ENCODE measurements at regions not wholly inside any gene's neighbourhood (a gene's known extent, or its start where the extent isn't known, plus 50 kb on each side); places are given as distances from the start of the nearest gene placed in this dataset.
"Not testable (repeated sequence)": the region's sequence is repeated elsewhere in the genome, so short reads cannot be mapped to it uniquely, and the experiment has no call there.

DNA sequence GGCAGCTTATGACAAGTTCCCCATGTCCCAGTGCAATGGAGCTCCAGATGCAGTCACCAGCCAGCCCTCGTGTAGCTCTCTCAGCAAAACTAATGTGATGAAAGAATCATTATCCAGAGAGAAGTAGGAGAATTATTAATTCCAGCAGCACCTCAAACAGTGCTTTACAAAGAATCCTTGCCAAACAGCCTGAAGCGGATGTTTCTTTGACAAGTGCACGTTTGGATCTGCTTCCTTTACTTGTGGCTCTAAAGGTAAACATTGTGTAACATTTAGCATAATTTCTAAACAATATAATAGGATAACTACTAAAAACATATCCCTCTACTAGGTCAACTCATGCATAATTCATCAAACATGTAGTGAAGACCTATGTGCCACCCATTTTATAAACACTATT is 197.0 kb downstream of the FAM181B start:
- DNase-seq = no peak

DNA sequence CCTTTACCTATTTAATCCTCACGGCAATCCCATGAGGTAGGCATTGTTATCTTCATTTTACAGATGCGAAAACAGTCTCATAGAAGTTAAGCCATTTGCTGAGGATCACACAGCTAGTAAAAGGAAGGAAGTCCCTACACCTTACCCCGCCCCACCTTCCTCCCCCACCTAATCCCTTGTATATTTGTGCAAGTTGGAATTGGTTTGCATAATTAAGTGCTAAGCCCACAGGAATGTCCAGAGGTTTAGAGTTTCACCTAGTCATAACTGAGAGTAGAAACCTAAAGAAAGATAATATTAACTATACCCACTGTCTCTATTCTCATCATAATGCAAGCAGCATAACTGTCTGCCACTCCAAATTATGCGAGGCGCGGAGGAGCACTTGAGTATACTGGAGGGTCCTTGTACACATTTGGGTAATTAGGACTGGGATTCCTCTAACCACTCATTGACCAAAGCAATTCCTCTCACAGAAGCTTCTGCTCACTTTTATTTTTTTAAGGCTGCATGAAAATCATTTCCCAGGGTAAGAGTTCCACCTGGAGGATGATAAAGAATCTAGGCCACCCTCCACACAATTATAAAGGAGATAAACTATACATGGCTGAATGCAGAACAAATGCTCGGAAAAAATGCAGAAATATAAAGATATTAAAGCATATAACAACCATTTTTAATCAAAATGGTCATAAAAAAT is 199.9 kb downstream of the FAM181B start:
- no peak for DNase-seq

DNA sequence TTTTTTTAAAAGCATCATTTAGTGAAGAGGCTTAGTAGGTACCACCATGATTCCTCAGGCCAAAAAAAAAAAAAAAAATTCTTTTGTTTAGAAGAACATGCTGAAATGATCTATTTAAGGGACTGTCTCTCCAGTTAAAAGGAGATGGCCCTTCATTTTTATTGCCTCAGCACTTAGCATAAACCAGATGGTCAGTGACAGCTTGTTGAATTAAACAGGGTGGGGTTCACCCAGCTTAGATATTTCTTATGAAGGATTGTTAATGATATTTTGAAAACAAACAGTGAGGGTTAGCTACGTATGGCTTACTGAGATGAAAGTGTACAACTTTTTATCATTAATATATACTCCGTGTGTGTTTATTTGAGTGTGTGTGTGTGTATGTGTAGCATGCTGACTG is 203.7 kb downstream of the FAM181B start:
- no peak for DNase-seq

DNA sequence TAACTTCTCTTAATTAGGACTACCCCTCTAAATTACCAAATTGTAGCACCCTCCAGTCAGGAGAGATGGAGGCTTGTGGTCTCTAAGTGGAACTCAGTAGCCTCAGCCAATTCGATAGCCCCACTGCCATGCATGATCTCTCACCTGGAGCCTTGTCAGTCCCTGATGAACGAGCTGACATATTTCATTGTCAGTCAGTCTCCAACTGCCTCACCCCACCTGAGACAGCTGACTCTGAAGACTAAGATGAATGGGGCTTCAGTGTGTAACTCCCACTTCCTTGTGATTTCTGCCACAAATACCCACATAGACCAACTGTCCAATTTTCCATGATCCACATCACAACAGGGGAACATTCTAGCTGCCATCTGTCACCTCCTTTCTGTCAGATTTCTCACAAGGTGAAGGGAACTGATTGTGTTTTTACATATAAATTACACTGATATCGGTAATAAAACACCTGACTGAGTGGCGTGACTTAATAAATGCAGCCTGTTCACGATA is 206.5 kb downstream of the FAM181B start:
- no peak for DNase-seq

DNA sequence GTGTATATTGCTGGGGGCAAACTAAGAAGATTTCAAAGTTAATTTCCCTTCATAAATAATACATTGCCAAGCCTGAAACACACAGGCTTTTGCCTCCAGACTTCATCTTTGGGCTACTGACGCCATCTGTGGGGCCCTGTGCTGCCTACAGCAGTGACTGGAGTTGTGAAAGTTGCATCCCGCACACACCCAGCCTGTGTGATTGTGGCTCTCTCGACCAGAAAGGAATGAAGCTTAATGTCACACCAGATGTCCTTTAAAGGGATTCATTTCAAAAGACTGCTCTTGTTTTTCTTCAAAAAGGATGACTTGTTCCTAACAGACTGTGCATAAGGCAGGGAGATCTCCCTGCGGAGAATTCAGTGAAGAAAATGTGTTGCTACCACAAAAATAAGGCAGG is 210.5 kb downstream of the FAM181B start:
- peak in 31 of 56 donors; percentile 3 to 60 (median 21) for DNase-seq

DNA sequence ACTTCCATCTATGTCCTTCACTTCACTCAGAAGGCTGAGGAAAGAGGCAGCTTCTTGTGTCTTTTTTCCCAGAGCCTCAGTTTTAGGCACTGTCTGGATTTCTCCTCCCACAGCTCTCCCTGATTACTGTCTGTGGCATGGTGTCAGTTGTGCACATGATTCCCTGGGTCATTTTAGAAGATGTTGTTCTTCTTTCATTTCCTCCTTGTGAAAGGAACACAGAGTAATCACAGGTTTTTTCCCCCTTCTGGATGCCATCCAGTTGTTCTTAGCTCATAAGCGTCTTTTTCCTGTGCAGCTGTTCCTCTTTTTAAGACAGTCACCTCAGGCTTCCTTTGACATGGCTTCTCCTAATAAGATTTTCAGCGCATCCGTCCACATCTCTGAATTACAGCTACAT is 212.2 kb downstream of the FAM181B start:
- peak in 10 of 56 donors; percentile 1 to 44 (median 5) for DNase-seq

DNA sequence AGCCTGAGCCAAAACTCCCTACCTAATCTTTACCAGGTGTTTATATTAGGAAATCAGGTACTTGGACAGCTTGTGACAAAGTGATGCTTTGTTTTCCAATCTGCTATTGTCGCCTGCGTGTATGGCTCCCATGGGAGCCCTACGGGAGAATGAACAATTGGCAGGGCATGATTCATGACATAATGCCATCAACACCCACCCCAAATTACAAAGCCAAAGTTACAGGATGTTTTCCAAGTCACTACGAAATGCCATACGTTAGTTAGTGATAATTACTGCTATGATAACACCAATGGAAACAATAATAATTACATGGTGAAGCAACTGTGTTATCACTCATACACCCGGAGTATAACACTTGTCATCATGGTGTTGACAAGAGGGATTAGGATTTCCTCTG is 226.4 kb downstream of the FAM181B start:
- no peak for DNase-seq

DNA sequence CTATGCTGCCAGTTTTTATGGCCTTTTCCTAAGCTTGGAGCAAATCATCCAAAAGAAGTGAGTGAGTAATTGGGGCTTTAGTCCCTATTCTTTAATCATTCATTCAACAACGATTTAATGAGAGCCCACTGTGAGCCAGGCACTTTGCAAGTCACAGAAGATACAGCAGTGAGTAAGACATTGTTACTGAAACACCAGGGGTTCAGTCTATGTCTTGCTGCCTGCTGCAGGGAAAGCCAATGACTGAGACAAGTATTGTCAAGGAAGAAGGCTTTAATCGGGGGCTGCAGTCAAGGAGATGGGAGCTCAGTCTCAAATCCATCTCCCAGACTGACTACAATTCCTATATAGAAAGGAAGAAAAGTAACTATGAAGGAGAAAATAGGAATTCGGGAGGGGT is 228.3 kb downstream of the FAM181B start:
- no peak for DNase-seq

DNA sequence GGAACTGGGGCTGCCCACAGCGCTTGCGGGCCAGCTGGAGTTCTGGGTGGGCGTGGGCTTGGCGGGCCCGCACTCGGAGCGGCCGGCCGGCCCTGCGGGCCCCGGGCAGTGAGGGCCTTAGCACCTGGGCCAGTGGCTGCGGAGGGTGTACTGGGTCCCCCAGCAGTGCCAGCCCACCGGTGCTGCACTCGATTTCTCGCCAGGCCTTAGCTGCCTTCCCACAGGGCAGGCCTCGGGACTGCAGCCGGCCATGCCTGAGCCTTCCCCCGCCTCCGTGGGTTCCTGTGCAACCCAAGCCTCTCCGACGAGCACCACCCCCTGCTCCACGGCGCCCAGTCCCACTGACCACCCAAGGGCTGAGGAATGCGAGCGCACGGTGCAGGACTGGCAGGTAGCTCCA is 232.5 kb downstream of the FAM181B start:
- not testable (repeated sequence) for DNase-seq

DNA sequence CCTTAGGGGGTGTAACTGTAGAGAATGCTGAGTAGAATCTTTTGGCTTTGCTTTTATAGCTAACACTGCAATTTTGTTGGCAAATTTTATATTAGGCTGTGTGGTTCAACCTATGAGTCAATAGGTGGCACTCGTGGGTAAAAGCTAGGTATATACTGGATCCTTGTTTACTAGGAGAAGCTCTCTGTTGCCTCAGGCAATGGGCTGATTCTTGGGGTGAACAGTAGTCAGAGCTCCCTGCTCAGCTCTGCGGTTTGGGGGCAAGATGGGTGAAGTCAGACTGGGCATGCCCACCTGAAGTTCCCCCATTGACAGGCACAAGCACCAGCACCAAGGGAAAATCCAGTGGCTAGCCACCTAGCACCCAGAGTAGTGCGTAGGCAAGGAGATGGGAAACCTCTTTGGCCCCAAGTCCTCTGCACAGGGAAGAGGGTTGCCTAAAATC is 238.7 kb downstream of the FAM181B start:
- no peak for DNase-seq

DNA sequence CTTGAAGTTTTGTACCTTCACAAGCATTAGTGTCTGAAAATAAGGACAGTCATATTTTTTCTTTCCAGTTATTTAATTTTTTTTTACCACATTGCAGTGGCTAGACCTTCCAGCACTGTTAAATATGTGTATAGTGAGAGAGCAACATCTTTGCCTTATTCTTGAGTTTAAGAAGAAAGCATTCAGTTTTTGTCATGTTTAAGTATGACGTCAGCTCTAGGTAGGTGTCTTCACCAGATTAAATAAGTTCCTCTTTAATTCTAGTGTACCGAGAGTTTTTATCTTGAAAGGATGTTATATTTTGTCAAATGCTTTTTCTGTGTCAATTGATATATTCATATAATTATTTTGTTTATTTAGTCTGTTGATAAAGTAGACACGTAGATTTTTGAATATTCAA is 258.8 kb downstream of the FAM181B start:
- no peak for DNase-seq

DNA sequence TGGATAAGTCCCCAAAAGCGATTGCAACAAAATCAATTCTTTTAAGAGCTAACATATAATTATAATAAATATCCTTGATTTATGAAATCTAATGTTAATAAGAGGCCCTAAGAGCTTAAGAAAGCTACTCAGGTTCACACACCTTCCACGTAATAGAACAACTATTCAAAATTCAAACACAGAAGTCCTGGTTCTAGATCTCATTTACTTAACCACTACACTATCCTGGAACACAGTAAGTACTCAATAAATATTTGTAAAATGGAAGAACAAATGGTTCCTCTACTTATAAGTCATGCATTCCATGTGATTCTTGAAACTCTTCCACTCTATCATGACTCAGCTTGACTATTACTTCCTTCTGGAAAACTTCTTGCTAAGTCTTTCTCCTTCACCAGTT is 268.2 kb downstream of the FAM181B start:
- no peak for DNase-seq

DNA sequence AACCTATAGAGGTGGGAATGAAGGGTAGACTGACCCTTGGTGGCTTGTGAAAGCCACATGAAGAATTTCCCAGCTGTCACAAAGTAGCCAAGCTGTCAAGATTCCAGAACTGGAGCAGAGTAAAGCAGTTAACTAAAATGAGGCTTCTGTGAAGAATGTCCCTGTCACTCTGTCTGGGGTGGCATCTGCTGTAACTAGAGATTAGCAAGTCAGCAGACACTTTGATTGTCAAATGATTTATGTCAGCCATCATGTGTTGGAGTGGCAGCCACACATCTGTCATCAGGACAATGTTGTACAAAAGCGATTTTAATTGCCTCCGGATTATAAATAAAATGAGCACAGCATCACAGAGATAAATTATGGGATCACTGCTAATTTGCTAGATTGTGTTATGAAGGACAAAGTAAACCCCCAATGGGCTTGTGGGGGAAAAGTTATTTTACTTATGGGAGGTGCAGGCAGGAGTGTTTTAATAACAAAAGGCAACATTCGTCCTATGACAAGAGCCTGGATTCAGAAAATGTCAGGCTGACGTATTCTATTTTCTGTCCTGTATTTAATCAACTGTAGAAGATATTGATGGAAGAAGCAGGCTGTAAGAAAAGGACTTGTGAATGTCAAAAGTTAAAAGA is 270.9 kb downstream of the FAM181B start:
- no peak for DNase-seq

DNA sequence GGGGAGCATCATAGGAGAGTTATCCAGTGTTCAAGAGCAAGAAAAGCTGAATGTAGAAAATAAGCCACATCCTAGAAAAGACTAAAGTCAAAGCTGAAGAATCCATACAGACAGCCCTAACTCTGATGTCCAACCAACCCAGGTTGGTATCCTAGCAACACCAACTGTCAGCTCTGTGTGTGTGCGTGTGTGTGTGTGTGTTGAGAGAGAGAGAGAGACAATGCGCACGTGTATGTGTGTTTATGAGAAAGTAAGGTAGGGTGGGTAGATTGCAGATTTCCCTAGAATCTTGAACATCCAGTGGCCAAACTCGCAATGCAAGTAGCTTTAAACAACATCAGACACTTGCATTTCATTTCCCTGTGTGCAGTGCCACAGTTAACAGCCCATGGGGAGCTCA is 274.9 kb downstream of the FAM181B start:
- DNase-seq = no peak

DNA sequence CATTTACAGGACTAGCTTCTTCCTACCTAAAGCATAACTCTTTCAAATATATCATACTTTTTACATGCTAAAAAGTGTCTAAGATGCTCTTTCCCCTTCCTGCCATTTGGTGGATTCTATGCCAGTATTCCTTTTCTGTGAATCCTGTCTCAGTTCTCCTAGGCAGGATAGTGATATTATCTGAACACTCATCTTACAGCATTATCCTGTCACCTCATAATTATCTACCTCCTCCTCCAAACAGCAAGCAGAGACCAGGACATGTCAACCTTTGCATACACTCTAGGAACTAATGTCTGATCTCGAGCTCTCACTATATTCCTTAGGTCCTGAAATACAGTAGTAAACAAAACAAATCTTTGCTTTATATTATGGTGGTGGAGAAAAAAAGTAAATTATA is 275.5 kb downstream of the FAM181B start:
- no peak for DNase-seq

DNA sequence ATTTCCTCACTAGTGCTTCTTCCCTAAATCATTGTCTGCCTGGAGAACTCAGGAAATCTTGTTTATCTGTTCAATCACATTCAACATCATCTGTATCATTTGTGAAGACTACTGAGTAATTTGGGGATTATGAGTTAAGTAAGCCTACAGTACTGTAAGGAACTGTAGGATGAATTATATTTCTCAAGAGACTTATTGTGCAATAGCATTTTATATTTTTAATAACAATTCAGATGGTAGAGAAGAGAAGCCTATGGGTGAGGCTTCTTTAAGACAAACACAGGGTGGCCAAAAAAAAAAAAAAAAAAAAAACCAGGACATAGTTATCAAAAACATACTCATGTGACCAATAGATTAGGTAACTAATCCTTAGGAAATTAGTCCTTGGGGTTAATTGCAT is 282.7 kb downstream of the FAM181B start:
- no peak for DNase-seq

DNA sequence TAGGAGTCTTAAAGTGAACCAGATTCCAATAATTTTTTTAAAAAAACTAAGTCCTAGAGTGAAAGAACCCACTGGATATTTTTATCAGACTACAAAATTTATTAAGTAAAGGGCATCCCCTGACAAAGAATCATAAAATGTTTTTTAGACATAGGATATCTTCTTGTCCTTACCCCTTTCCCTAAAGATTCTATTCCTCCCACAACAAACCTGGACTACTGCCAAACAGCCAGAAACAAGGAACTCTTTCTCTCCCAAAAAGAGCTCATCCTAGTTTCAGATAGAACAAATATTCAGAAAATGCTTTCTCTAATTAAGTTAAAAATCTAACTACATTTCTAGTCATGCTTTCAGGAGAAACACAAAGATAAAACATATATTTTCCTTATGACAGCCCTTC is 327.1 kb downstream of the FAM181B start:
- no peak for DNase-seq

DNA sequence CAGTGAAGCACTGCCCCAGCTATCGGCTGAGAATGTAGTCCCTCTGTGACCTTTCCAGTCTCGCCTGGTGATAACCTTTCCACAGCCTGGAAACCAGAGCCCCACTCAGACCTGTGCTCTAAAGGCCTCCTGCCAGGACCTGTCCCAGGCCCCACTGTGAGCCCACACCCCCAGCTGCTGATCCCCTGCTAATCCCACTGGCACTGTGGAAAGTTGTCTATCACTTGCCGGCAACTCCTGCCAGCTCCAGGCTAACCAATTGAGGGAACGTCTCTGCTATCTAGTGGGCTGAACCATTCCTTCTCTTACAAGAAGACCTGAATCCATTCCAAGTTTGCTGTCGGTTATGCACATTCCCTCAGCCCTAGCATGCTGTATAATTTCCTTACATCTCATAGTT is 328.2 kb downstream of the FAM181B start:
- no peak for DNase-seq

DNA sequence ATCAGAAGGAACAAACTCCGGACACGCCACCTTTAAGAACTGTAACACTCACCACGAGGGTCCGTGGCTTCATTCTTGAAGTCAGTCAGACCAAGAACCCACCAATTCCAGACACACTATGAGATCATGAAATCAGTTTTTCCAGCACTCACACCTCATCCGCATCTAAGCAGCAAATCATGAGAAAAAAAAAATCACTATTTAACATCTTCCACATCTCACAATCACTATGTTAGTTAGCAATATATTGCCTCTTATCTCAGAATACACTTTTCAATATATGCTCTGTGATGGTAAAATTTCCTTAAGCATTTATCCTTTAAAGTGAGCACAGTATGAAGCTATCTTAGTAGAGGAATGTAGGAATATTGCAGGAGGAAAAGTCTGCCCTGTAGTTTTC is 328.7 kb downstream of the FAM181B start:
- no peak for DNase-seq

DNA sequence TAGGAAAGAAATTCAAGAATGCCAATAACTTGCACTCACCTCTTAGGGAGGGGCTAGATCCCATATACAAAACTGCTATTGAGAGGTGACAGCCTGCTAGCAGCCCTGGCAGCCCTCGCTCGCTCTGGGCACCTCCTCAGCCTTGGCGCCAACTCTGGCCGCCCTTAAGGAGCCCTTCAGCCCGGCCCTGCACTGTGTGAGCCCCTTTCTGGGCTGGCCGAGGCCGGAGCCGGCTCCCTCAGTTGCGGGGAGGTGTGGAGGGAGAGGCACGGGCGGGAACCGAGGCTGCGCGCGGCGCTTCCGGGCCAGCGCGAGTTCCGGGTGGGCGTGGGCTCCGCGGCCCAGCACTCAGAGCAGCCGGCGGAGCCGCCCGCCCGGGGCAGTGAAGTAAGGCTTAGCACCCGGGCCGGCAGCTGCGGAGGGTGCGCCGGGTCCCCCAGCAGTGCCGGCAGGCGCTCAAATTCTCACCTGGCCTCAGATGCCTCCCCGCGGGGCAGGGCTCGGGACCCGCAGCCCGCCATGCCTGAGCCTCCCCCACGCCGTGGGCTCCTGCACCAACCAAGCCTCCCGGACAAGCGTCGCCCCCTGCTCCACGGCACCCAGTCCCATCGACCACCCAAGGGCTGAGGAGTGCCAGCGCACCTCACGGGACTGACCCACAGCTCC is 329.9 kb downstream of the FAM181B start:
- DNase-seq = no peak

DNA sequence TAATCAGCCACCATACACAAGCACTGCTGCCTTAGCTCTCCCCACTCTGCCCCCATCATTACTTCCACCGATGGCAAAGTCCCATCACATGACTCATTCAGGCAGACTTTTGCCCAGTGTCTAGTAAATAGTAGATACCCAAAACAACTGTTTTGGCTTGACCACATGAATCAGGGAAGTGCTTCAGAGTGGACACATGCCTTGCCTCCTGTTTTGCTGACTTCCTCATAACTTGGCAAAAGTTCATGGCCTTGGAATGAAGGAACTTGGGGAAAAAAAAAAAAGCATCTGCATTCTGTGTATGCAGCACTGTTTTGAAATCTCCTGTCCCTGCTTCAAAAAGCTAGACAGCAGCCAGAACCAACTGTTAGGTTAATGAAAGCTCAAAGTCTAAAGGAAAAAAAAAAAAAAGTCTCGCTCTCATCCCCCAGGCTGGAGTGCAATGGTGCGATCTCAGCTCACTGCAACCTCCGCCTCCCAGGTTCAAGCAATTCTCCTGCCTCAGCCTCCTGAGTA is 335.3 kb downstream of the FAM181B start:
- DNase-seq = peak in 6 of 56 donors; percentile 1 to 58 (median 6)

DNA sequence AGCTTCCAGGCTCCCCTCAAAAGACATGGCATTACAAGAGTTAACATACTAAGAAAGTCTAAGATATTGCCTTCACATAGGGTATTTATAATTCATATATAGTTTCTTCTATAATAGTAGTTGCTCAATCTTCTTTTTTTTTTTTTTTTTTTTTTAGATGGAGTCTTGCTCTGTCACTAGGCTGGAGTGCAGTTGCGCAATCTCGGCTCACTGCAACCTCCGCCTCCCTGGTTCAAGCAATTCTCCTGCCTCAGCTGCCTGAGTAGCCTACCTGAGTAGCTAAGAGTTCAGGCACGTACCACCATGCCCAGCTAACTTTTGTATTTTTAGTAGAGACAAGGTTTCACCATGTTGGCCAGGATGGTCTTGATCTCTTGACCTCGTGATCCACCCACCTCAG is 337.0 kb downstream of the FAM181B start:
- DNase-seq = not testable (repeated sequence)
